ENCODE measurements at regions not wholly inside any gene's neighbourhood (a gene's known extent, or its start where the extent isn't known, plus 50 kb on each side); places are given as distances from the start of the nearest gene placed in this dataset.

DNA sequence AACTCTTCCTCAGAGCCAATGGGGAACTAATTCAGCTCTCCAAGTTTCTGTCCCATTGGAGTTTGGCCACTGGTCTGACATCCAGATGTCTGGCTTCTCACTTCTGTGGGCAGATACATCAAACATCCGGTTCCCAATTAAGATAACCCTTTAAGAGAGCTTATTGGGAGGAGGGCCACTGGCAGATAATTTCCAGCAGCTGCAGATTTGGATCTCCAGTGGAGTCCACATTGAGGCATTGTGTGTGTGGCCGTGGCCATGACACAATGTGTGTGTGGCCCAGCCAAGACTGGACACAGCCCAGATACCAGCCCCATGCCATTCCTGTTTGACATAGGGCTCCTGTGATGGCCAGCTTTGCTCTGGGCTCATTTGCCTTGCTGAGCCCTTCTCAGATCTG is 110.5 kb upstream of the MAP1B start:
- no peak for DNase-seq (ENCODE audit: low spot score)
- Histone ChIP-seq H3K9me3 (ENCODE audit: control insufficient read depth in 4 of 4, low read length in 3 of 4) (no peaks in the 10 kb centered on the region), H3K36me3 (ENCODE audit: control insufficient read depth in 4 of 4, insufficient read depth in 3 of 4, low read depth in 1 of 4, low read length in 3 of 4) (no peaks in the 10 kb centered on the region), H3K27ac (ENCODE audit: low read depth in 1 of 2, low read length in 2 of 2) (no peak overlapping the region), H3K9ac (ENCODE audit: low read depth in 1 of 2, low read length in 2 of 2) (no peak overlapping the region), H3K27me3 (ENCODE audit: control insufficient read depth in 4 of 4, insufficient read depth in 4 of 4, low read length in 3 of 4) (peaks cover 0 to 2% (median 0%) of the 10 kb centered on the region in 4 donors), H3K4me1 (ENCODE audit: control insufficient read depth in 4 of 4, insufficient read depth in 4 of 4, low read length in 3 of 4) (no peaks in the 10 kb centered on the region), H3K4me3 (ENCODE audit: low read depth in 1 of 3, low read length in 3 of 3) (no peak overlapping the region)
- WGBS, result 81% methylated on average over 2 of the region's 2 CpGs
- TF ChIP-seq GABPA (IDR thresholded peaks at IDR 0.05 in 1 of 2, conservative IDR thresholded peaks at IDR 0.05 in 1 of 2) (no peak), HNF4G (IDR thresholded peaks at IDR 0.05) (no peak)

DNA sequence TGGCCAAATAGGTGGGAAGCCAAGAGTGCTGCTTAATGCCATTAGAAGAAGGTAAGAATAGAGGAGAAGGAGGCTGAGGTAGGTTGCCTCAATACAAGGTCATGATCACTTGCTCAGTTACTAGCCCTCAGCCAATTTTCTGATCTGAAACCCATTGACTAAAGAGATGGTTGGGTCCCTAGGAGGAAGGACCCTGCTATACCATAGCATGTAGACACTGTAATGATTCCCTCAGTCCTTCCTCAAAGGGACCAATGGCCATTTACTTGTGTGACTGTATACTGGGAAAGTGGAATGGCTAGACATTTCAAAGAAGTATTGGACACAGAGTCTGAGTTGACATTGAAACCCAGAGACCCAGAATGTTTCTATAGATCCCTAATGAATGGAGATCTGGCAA is 108.5 kb upstream of the MAP1B start:
- TF ChIP-seq, protein P1, sequence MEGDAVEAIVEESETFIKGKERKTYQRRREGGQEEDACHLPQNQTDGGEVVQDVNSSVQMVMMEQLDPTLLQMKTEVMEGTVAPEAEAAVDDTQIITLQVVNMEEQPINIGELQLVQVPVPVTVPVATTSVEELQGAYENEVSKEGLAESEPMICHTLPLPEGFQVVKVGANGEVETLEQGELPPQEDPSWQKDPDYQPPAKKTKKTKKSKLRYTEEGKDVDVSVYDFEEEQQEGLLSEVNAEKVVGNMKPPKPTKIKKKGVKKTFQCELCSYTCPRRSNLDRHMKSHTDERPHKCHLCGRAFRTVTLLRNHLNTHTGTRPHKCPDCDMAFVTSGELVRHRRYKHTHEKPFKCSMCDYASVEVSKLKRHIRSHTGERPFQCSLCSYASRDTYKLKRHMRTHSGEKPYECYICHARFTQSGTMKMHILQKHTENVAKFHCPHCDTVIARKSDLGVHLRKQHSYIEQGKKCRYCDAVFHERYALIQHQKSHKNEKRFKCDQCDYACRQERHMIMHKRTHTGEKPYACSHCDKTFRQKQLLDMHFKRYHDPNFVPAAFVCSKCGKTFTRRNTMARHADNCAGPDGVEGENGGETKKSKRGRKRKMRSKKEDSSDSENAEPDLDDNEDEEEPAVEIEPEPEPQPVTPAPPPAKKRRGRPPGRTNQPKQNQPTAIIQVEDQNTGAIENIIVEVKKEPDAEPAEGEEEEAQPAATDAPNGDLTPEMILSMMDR (IDR thresholded peaks at IDR 0.05; ENCODE audit: low read depth, low read length, missing input control), result no peak
- TF ChIP-seq RAD21 (IDR thresholded peaks at IDR 0.05) (no peak), TAF1 (conservative IDR thresholded peaks at IDR 0.05) (no peak), YY1 (IDR thresholded peaks at IDR 0.05) (no peak), HNF4G (IDR thresholded peaks at IDR 0.05) (no peak), FOXA2 (IDR thresholded peaks at IDR 0.05) (no peak), NR2F2 (IDR thresholded peaks at IDR 0.05) (no peak), JUND (IDR thresholded peaks at IDR 0.05) (no peak), SP1 (IDR thresholded peaks at IDR 0.05) (no peak), FOXA1 (IDR thresholded peaks at IDR 0.05) (no peak), HNF4A (conservative IDR thresholded peaks at IDR 0.05) (no peak), RXRA (IDR thresholded peaks at IDR 0.05) (no peak), EGR1 (IDR thresholded peaks at IDR 0.05; ENCODE audit: low read depth in 2 of 2) (no peak), GABPA (IDR thresholded peaks at IDR 0.05 in 1 of 2, conservative IDR thresholded peaks at IDR 0.05 in 1 of 2) (no peak)
- TF ChIP-seq, protein P2, sequence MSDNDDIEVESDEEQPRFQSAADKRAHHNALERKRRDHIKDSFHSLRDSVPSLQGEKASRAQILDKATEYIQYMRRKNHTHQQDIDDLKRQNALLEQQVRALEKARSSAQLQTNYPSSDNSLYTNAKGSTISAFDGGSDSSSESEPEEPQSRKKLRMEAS (IDR thresholded peaks at IDR 0.05), result no peak
- TF ChIP-seq, protein P3, sequence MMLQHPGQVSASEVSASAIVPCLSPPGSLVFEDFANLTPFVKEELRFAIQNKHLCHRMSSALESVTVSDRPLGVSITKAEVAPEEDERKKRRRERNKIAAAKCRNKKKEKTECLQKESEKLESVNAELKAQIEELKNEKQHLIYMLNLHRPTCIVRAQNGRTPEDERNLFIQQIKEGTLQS (IDR thresholded peaks at IDR 0.05), result no peak
- TF ChIP-seq, protein P4, sequence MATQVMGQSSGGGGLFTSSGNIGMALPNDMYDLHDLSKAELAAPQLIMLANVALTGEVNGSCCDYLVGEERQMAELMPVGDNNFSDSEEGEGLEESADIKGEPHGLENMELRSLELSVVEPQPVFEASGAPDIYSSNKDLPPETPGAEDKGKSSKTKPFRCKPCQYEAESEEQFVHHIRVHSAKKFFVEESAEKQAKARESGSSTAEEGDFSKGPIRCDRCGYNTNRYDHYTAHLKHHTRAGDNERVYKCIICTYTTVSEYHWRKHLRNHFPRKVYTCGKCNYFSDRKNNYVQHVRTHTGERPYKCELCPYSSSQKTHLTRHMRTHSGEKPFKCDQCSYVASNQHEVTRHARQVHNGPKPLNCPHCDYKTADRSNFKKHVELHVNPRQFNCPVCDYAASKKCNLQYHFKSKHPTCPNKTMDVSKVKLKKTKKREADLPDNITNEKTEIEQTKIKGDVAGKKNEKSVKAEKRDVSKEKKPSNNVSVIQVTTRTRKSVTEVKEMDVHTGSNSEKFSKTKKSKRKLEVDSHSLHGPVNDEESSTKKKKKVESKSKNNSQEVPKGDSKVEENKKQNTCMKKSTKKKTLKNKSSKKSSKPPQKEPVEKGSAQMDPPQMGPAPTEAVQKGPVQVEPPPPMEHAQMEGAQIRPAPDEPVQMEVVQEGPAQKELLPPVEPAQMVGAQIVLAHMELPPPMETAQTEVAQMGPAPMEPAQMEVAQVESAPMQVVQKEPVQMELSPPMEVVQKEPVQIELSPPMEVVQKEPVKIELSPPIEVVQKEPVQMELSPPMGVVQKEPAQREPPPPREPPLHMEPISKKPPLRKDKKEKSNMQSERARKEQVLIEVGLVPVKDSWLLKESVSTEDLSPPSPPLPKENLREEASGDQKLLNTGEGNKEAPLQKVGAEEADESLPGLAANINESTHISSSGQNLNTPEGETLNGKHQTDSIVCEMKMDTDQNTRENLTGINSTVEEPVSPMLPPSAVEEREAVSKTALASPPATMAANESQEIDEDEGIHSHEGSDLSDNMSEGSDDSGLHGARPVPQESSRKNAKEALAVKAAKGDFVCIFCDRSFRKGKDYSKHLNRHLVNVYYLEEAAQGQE (IDR thresholded peaks at IDR 0.05), result no peak
- TF ChIP-seq, protein P5, sequence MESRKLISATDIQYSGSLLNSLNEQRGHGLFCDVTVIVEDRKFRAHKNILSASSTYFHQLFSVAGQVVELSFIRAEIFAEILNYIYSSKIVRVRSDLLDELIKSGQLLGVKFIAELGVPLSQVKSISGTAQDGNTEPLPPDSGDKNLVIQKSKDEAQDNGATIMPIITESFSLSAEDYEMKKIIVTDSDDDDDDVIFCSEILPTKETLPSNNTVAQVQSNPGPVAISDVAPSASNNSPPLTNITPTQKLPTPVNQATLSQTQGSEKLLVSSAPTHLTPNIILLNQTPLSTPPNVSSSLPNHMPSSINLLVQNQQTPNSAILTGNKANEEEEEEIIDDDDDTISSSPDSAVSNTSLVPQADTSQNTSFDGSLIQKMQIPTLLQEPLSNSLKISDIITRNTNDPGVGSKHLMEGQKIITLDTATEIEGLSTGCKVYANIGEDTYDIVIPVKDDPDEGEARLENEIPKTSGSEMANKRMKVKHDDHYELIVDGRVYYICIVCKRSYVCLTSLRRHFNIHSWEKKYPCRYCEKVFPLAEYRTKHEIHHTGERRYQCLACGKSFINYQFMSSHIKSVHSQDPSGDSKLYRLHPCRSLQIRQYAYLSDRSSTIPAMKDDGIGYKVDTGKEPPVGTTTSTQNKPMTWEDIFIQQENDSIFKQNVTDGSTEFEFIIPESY (IDR thresholded peaks at IDR 0.05), result no peak
- Histone ChIP-seq H3K27me3 (ENCODE audit: control insufficient read depth in 4 of 4, insufficient read depth in 4 of 4, low read length in 3 of 4) (peaks cover 0 to 2% (median 0%) of the 10 kb centered on the region in 4 donors), H3K9ac (ENCODE audit: low read depth in 1 of 2, low read length in 2 of 2) (no peak overlapping the region), H3K9me3 (ENCODE audit: control insufficient read depth in 4 of 4, low read length in 3 of 4) (peaks cover 0 to 4% (median 0%) of the 10 kb centered on the region in 4 donors), H3K4me1 (ENCODE audit: control insufficient read depth in 4 of 4, insufficient read depth in 4 of 4, low read length in 3 of 4) (no peaks in the 10 kb centered on the region), H3K4me3 (ENCODE audit: low read depth in 1 of 3, low read length in 3 of 3) (no peak overlapping the region), H3K36me3 (ENCODE audit: control insufficient read depth in 4 of 4, insufficient read depth in 3 of 4, low read depth in 1 of 4, low read length in 3 of 4) (no peaks in the 10 kb centered on the region), H3K27ac (ENCODE audit: low read depth in 1 of 2, low read length in 2 of 2) (no peak overlapping the region)
- no peak for DNase-seq (ENCODE audit: low spot score)
